ENCODE measurements at regions not wholly inside any gene's neighbourhood (a gene's known extent, or its start where the extent isn't known, plus 50 kb on each side); places are given as distances from the start of the nearest gene placed in this dataset.

DNA sequence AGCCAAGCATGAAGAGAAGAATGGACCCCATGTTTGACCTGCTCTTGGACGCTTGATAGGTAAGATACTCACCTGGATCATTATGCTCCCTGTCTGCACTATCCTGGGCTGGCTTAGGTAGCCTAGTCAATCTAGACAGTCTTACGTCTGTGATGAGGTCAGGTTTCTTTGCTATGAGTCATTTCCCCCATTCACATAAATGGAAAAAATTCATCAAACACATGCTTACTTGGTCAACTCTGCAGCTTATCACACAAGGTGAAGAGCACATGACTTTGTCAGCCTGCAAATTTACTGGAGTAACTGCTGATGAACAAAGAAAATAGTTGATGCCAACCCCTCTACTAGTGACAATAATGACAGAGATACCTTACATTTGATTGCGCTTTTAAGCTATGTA lies 170.0 kb downstream of the NUFIP1 start:
- ChIA-PET CTCF (interaction anchor here (0.7 to 1.8 kb wide), 3 partner anchors 13 to 335 kb away, joined by 3 to 5 read pairs (median 3); no protein-coding TSS in a partner anchor), POLR2A (no interaction called here)
- Histone ChIP-seq H3K9ac (replicated peaks; ENCODE audit: extremely low read depth, insufficient read depth, low read length) (no peak overlapping the region), H3K27me3 (ENCODE audit: control insufficient read depth in 2 of 2, insufficient read depth in 2 of 2, low read length in 2 of 2) (no peaks in the 10 kb centered on the region), H3K9me3 (replicated peaks; ENCODE audit: control insufficient read depth, insufficient read depth, low read length) (no peaks in the 10 kb centered on the region), H3K27ac (ENCODE audit: insufficient read depth, low read depth, low read length) (peak overlapping the region; percentile 58), H3K36me3 (ENCODE audit: control insufficient read depth in 2 of 2, extremely low read depth in 1 of 2, insufficient read depth in 2 of 2, low read length in 2 of 2) (no peaks in the 10 kb centered on the region), H3K9me1 (replicated peaks; ENCODE audit: control insufficient read depth, extremely low read depth, insufficient read depth, low read length) (no peaks in the 10 kb centered on the region), H3K4me1 (ENCODE audit: control insufficient read depth, extremely low read depth, insufficient read depth, low read length) (peaks cover 23% of the 10 kb centered on the region), H3K4me3 (replicated peaks in 1 of 3; ENCODE audit: insufficient read depth in 1 of 3, low read depth in 1 of 3, low read length in 3 of 3) (no peak overlapping the region), H4K20me1 (replicated peaks; ENCODE audit: control insufficient read depth, extremely low read depth, insufficient read depth, low read length) (no peaks in the 10 kb centered on the region), H2AFZ (ENCODE audit: low read depth, low read length) (no peak overlapping the region), H3K79me2 (ENCODE audit: control insufficient read depth, insufficient read depth, low read length) (no peaks in the 10 kb centered on the region), H3K4me2 (ENCODE audit: insufficient read depth, low read length) (no peak overlapping the region)
- intact Hi-C loops (cut with micrococcal nuclease): loop anchor here (1.0 to 5.0 kb wide), 3 partner anchors 63 to 108 kb away; no protein-coding TSS in a partner anchor
- BruUV-seq (replicated peaks): no TSS peak
- peak; percentile 85 for DNase-seq (ENCODE audit: low read depth, low spot score)
- TF ChIP-seq, protein P1, sequence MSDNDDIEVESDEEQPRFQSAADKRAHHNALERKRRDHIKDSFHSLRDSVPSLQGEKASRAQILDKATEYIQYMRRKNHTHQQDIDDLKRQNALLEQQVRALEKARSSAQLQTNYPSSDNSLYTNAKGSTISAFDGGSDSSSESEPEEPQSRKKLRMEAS (IDR thresholded peaks at IDR 0.05; ENCODE audit: insufficient read depth, insufficient read length): peak; percentile 51
- TF ChIP-seq JUN (IDR thresholded peaks at IDR 0.05; ENCODE audit: borderline replicate concordance, insufficient read depth, insufficient read length, low read depth) (peak; percentile 95), MYC (IDR thresholded peaks at IDR 0.05; ENCODE audit: low read depth, low read length) (no peak), FOS (IDR thresholded peaks at IDR 0.05; ENCODE audit: borderline replicate concordance, insufficient read depth, low read length) (peak; percentile 80)
- peak; percentile 95 for FAIRE-seq
- dilution Hi-C loops (cut with MboI; ENCODE audit: extremely low pct_ligation_motif_present, low sequenced_read_pairs): no loop called here

- BruUV-seq (replicated peaks): no TSS peak
- FAIRE-seq (peak; percentile 33), DNase-seq (ENCODE audit: low read depth, low spot score) (no peak)
- Histone ChIP-seq H3K9ac (replicated peaks; ENCODE audit: extremely low read depth, insufficient read depth, low read length) (no peak overlapping the region), H3K4me2 (ENCODE audit: insufficient read depth, low read length) (no peak overlapping the region), H3K9me3 (replicated peaks; ENCODE audit: control insufficient read depth, insufficient read depth, low read length) (no peaks in the 10 kb centered on the region), H3K4me1 (ENCODE audit: control insufficient read depth, extremely low read depth, insufficient read depth, low read length) (peaks cover 23% of the 10 kb centered on the region), H3K27ac (ENCODE audit: insufficient read depth, low read depth, low read length) (no peak overlapping the region), H3K36me3 (ENCODE audit: control insufficient read depth in 2 of 2, extremely low read depth in 1 of 2, insufficient read depth in 2 of 2, low read length in 2 of 2) (no peaks in the 10 kb centered on the region), H3K9me1 (replicated peaks; ENCODE audit: control insufficient read depth, extremely low read depth, insufficient read depth, low read length) (no peaks in the 10 kb centered on the region), H3K79me2 (ENCODE audit: control insufficient read depth, insufficient read depth, low read length) (no peaks in the 10 kb centered on the region), H3K4me3 (replicated peaks in 1 of 3; ENCODE audit: insufficient read depth in 1 of 3, low read depth in 1 of 3, low read length in 3 of 3) (no peak overlapping the region), H4K20me1 (replicated peaks; ENCODE audit: control insufficient read depth, extremely low read depth, insufficient read depth, low read length) (no peaks in the 10 kb centered on the region), H3K27me3 (ENCODE audit: control insufficient read depth in 2 of 2, insufficient read depth in 2 of 2, low read length in 2 of 2) (no peaks in the 10 kb centered on the region), H2AFZ (ENCODE audit: low read depth, low read length) (no peak overlapping the region)
- CTCF ChIA-PET: interaction anchor here (0.8 to 1.8 kb wide), 7 partner anchors 12 to 336 kb away, joined by 3 to 6 read pairs (median 3); no protein-coding TSS in a partner anchor
- intact Hi-C loops (cut with micrococcal nuclease) (loop anchor here (2.0 to 5.0 kb wide), 2 partner anchors 64 to 108 kb away; no protein-coding TSS in a partner anchor), dilution Hi-C loops (cut with MboI; ENCODE audit: extremely low pct_ligation_motif_present, low sequenced_read_pairs) (no loop called here)
- POLR2A ChIA-PET: interaction anchor here (0.6 kb wide), 1 partner anchor 147 kb away, joined by 3 read pairs; no protein-coding TSS in a partner anchor
- TF ChIP-seq EZH2 (IDR thresholded peaks at IDR 0.05; ENCODE audit: borderline replicate concordance, low read depth, low read length, severe bottlenecking): no peak
- no peak for TF ChIP-seq FOS (IDR thresholded peaks at IDR 0.05; ENCODE audit: borderline replicate concordance, insufficient read depth, low read length)
- peak; percentile 23 for TF ChIP-seq GATA2 (IDR thresholded peaks at IDR 0.05; ENCODE audit: insufficient read depth, insufficient read length, low read depth, low read length)
- TF ChIP-seq CTCF (IDR thresholded peaks at IDR 0.05; ENCODE audit: extremely low read depth in 1 of 2, insufficient read depth in 1 of 2, low read depth in 1 of 2, low read length in 2 of 2): no peak
- no peak for TF ChIP-seq POLR2A (IDR thresholded peaks at IDR 0.05; ENCODE audit: low read depth, low read length)
These were observed 170.8 kb downstream of the NUFIP1 start for GRCh38 chr13:44818428-44818827.
